B cell (primary cell): ENCODE measurements at regions not wholly inside any gene's neighbourhood (a gene's known extent, or its start where the extent isn't known, plus 50 kb on each side); places are given as distances from the start of the nearest gene placed in this dataset.

ENCODE experiments used
- EZH2 ChIP-seq: IDR thresholded peaks from 2 replicates; pipeline ENCODE4 v1.6.1; 2012; ENCODE audit warnings: borderline replicate concordance, low read depth, mild to moderate bottlenecking, moderate library complexity, low read length; ENCODE audit not compliant: insufficient read depth, poor library complexity, severe bottlenecking
- TF ChIP-seq, protein P1 (sequence below): fragments of 200-600 bp; IDR thresholded peaks from one replicate; pipeline ENCODE4 v1.8.0; 2022; ENCODE audit warnings: antibody characterized with exemption, mild to moderate bottlenecking

DNA sequence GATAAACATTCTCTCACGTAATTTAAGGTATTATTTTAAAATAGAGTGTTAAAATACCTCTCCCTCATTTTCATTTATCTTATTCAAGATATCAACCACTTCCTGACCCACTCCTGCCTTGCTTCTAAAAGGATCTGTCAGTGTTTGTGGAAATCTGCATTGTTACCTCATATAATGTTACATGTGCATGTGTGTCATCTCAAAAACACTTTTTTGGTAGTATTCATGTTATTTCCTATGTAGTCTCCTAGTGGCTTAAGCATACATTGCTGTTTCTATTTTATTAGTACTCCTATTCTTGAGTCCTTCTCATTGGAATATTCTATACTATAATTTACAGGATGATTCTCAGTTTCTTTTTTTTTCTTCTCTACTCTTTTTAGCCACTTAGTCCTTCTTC lies 1360.7 kb upstream of the CELF2 start:
- TF ChIP-seq, protein P1, sequence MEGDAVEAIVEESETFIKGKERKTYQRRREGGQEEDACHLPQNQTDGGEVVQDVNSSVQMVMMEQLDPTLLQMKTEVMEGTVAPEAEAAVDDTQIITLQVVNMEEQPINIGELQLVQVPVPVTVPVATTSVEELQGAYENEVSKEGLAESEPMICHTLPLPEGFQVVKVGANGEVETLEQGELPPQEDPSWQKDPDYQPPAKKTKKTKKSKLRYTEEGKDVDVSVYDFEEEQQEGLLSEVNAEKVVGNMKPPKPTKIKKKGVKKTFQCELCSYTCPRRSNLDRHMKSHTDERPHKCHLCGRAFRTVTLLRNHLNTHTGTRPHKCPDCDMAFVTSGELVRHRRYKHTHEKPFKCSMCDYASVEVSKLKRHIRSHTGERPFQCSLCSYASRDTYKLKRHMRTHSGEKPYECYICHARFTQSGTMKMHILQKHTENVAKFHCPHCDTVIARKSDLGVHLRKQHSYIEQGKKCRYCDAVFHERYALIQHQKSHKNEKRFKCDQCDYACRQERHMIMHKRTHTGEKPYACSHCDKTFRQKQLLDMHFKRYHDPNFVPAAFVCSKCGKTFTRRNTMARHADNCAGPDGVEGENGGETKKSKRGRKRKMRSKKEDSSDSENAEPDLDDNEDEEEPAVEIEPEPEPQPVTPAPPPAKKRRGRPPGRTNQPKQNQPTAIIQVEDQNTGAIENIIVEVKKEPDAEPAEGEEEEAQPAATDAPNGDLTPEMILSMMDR = no peak
- no peak for TF ChIP-seq EZH2
